ENCODE measurements at regions not wholly inside any gene's neighbourhood (a gene's known extent, or its start where the extent isn't known, plus 50 kb on each side); places are given as distances from the start of the nearest gene placed in this dataset.

DNA sequence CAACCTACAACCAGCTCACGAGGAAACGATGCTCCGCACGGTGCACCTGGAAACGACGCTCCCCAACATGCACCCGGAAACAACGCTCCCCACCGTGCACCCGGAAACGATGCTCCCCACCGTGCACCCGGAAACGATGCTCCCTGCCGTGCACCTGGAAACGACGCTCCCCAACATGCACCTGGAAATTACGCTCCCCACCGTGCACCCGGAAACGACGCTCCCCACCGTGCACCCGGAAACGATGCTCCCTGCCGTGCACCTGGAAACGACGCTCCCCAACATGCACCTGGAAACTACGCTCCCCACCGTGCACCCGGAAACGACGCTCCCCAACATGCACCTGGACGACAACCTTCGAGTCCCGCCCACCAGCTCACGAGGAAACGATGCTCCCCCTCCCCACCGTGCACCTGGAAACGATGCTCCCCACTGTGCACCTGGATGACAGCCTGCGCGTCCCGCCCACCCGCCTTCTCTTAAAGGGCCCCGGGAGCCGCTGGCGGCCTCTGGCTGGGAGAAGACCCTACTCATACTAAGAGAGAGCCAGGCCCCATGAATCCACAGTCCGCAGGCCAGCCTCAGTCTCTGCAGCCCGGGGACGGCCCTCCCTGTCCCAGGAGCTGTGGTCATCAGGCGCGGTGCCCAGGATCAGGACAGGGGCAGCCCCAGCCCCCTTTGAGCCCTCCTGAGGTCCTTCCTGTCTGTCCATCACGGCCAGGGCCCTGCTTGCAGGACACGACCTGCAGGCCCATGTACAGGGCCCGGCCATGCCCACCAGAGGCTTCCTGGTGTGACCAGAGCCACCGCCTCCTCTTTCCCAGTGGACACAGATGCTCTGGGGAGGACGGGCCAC lies 98.3 kb downstream of the PDGFA start:
- WGBS (ENCODE audit: insufficient coverage, insufficient replicate concordance, low lambda C conversion rate, missing lambda C conversion rate): 68% methylated on average over 57 of the region's 57 CpGs
- Histone ChIP-seq H4K20me1 (ENCODE audit: control insufficient read depth, insufficient read depth) (no peaks in the 10 kb centered on the region), H3K4me1 (ENCODE audit: control insufficient read depth, insufficient read depth, low read length) (no peaks in the 10 kb centered on the region), H3K9me3 (replicated peaks; ENCODE audit: control insufficient read depth, insufficient read depth, low read length) (no peaks in the 10 kb centered on the region; the same call in 2 of the 3 replicates), H3K27ac (ENCODE audit: control insufficient read depth, insufficient read depth) (no peak overlapping the region), H3K36me3 (ENCODE audit: control insufficient read depth in 2 of 2, insufficient read depth in 2 of 2, low read length in 1 of 2) (no peaks in the 10 kb centered on the region), H3K79me2 (ENCODE audit: control insufficient read depth, insufficient read depth, low read length) (no peaks in the 10 kb centered on the region), H3K9ac (ENCODE audit: control insufficient read depth, insufficient read depth, low read length) (no peak overlapping the region), H3K4me3 (no peak overlapping the region), H2AFZ (ENCODE audit: control insufficient read depth, low read depth, low read length) (no peak overlapping the region), H3K4me2 (ENCODE audit: control insufficient read depth, insufficient read depth) (no peak overlapping the region), H3K27me3 (replicated peaks in 1 of 2; ENCODE audit: control insufficient read depth in 2 of 2, insufficient read depth in 2 of 2, low read length in 1 of 2) (no peaks in the 10 kb centered on the region)
- BruUV-seq (replicated peaks): no TSS peak
- ChIA-PET POLR2A (no interaction called here), CTCF (no interaction called here), SMC1A (ENCODE audit: uncharacterized antibody, unreplicated experiment) (no interaction called here), RAD21 (ENCODE audit: unreplicated experiment) (no interaction called here)
- TF ChIP-seq NR2C2 (IDR thresholded peaks at IDR 0.05; ENCODE audit: borderline replicate concordance, control insufficient read depth, insufficient read length, low read depth) (no peak), ZNF207 (IDR thresholded peaks at IDR 0.05; ENCODE audit: borderline replicate concordance) (no peak), RFX5 (IDR thresholded peaks at IDR 0.05; ENCODE audit: low read depth, low read length) (no peak), POU2F2 (IDR thresholded peaks at IDR 0.05; ENCODE audit: borderline replicate concordance, low read depth, low read length) (no peak), TARDBP (IDR thresholded peaks at IDR 0.05; ENCODE audit: borderline replicate concordance) (no peak), MYC (IDR thresholded peaks at IDR 0.05; ENCODE audit: insufficient read depth, insufficient read length, insufficient replicate concordance, low read length, severe bottlenecking) (no peak), CEBPB (IDR thresholded peaks at IDR 0.05; ENCODE audit: borderline replicate concordance in 1 of 2, low read depth in 2 of 2, low read length in 2 of 2) (no peak), PAX8 (IDR thresholded peaks at IDR 0.05) (no peak), MTA2 (IDR thresholded peaks at IDR 0.05; ENCODE audit: low read depth) (no peak), KDM1A (IDR thresholded peaks at IDR 0.05; ENCODE audit: borderline replicate concordance) (no peak), YBX1 (IDR thresholded peaks at IDR 0.05) (no peak), BACH1 (IDR thresholded peaks at IDR 0.05; ENCODE audit: borderline replicate concordance) (no peak), TCF3 (IDR thresholded peaks at IDR 0.05; ENCODE audit: borderline replicate concordance, insufficient read depth, low read depth, low read length) (no peak)
- intact Hi-C loops (cut with micrococcal nuclease; ENCODE audit: unreplicated experiment) (no loop called here), in situ Hi-C loops (cut with MboI) (no loop called here)
- no peak for ATAC-seq
- no peak for DNase-seq (ENCODE audit: low read depth, low spot score)
- FAIRE-seq: no peak

Measured in GM12878 (cell line).